WTC11 (cell line): ENCODE measurements at regions not wholly inside any gene's neighbourhood (a gene's known extent, or its start where the extent isn't known, plus 50 kb on each side); places are given as distances from the start of the nearest gene placed in this dataset.

Source experiments
- ATAC-seq: fragments of 200-7000 bp; cut with Tn5 transposase; 2 replicates; pipeline ENCODE4 v1.10.0; 2021; ENCODE audit warnings: mild to moderate bottlenecking, moderate library complexity
- CTCF ChIA-PET: fragments of 300-600 bp; sonication (Branson Sonifier 250); formaldehyde crosslinking; loops from one replicate; lab custom pipeline; 2021; ENCODE audit warnings: antibody characterized with exemption; lab: Charles Lee
- POLR2A ChIA-PET: fragments of 350-600 bp; sonication (Branson Sonifier 250); formaldehyde crosslinking; loops from one replicate; lab custom pipeline; 2021; ENCODE audit warnings: antibody characterized with exemption; lab: Charles Lee
- DNase-seq: peaks from one replicate; pipeline ENCODE4 v3.0.0; 2021; ENCODE audit warnings: low spot score
- H3K27ac Mint-ChIP-seq: 2 replicates; pipeline ENCODE4 v1.8.0; 2021; ENCODE audit warnings: mixed read lengths
- H3K27me3 Mint-ChIP-seq: 2 replicates; pipeline ENCODE4 v1.8.0; 2021; ENCODE audit warnings: low read depth, mild to moderate bottlenecking, moderate library complexity, mixed read lengths
- H3K36me3 Mint-ChIP-seq: 2 replicates; pipeline ENCODE4 v1.8.0; 2021; ENCODE audit warnings: mixed read lengths
- H3K4me1 Mint-ChIP-seq: 2 replicates; pipeline ENCODE4 v1.8.0; 2022; ENCODE audit warnings: mixed read lengths
- H3K4me3 Mint-ChIP-seq: 2 replicates; pipeline ENCODE4 v1.8.0; 2021; ENCODE audit warnings: mild to moderate bottlenecking, moderate library complexity, mixed read lengths
- H3K9me3 Mint-ChIP-seq: 2 replicates; pipeline ENCODE4 v1.8.0; 2021; ENCODE audit warnings: mixed read lengths
- ELF4 ChIP-seq: sonication (generic); formaldehyde crosslinking; IDR thresholded peaks from 2 replicates; pipeline ENCODE4 v1.8.1; 2022; ENCODE audit warnings: low read depth, mild to moderate bottlenecking, moderate library complexity, missing genetic modification reagents
- ETV6 ChIP-seq: sonication (generic); formaldehyde crosslinking; IDR thresholded peaks from 2 replicates; pipeline ENCODE4 v1.8.1; 2022; ENCODE audit warnings: mild to moderate bottlenecking, missing genetic modification reagents
- FOXK1 ChIP-seq: sonication (generic); formaldehyde crosslinking; IDR thresholded peaks from 2 replicates; pipeline ENCODE4 v1.8.0; 2022; ENCODE audit warnings: mild to moderate bottlenecking, moderate library complexity, missing genetic modification reagents
- FOXP1 ChIP-seq: sonication (generic); formaldehyde crosslinking; IDR thresholded peaks from 2 replicates; pipeline ENCODE4 v1.8.0; 2022; ENCODE audit warnings: missing genetic modification reagents, mild to moderate bottlenecking, moderate library complexity, borderline replicate concordance
- GTF2I ChIP-seq: fragments of 250-450 bp; sonication (Bioruptor Pico); conservative IDR thresholded peaks from 2 replicates; pipeline ENCODE4 v1.4.0; 2021; ENCODE audit warnings: mild to moderate bottlenecking
- MAX ChIP-seq: sonication (generic); formaldehyde crosslinking; IDR thresholded peaks from 2 replicates; pipeline ENCODE4 v1.8.0; 2022; ENCODE audit warnings: mild to moderate bottlenecking, missing genetic modification reagents
- SP1 ChIP-seq: sonication (generic); formaldehyde crosslinking; conservative IDR thresholded peaks from 2 replicates; pipeline ENCODE4 v1.8.1; 2022; ENCODE audit warnings: missing genetic modification reagents
- ZNF281 ChIP-seq: sonication (generic); formaldehyde crosslinking; IDR thresholded peaks from 2 replicates; pipeline ENCODE4 v1.8.0; 2023; ENCODE audit warnings: mild to moderate bottlenecking, missing genetic modification reagents
- TF ChIP-seq, protein P1 (sequence below): fragments of 200-600 bp; IDR thresholded peaks from 2 replicates; pipeline ENCODE4 v1.8.0; 2022; ENCODE audit warnings: antibody characterized with exemption
- TF ChIP-seq, protein P2 (sequence below): sonication (generic); formaldehyde crosslinking; IDR thresholded peaks from 2 replicates; pipeline ENCODE4 v1.8.0; 2023; ENCODE audit warnings: missing genetic modification reagents, mild to moderate bottlenecking, borderline replicate concordance

DNA sequence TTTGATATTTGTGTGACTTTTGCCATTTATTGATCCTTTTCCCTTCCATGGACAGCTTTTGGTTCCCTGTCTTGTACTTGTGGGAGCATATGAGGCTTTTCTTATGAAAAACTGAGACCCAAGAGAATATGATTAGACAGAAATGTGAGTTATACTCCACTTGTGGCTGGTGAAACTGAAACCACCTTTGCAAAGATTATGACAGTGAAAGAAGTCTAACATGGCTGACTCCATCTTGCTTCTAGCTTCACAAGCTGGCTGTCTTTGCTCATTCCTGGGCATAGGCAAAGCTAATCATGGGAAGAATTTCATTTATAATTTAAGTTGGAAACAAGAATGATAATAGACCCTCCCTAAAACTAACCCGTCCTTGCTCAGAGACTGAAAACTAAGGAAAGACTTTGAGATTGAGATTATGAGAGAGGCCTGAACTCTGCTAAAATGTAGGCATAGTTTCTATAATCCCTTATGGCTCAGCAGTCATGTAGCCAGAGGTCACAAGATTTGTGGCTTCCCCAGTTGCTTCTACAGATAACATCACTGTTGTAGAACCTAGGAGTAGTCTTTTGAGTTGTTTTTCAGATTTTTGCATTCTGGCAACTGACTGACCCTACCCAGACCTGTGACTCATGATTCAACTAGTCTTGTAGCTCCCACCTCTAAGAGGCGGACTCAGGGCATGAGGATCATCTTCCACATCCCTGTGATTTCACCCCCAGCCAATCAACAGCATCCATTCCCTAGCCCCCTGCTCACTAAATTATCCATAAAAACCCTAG, 50.9 kb upstream of the CD2AP start:
- H3K36me3 Mint-ChIP-seq, result peaks cover 35% of the 10 kb centered on the region
- DNase-seq (no peak), ATAC-seq (no peak)
- H3K4me3 Mint-ChIP-seq, result no peak overlapping the region
- ChIA-PET POLR2A (no interaction called here), CTCF (no interaction called here)
- H3K27ac Mint-ChIP-seq, result no peak overlapping the region
- H3K4me1 Mint-ChIP-seq, result peaks cover 39% of the 10 kb centered on the region
- no peak for TF ChIP-seq SP1 (CRISPR knock-in tag)
- no peak for TF ChIP-seq MAX
- TF ChIP-seq ELF4 (CRISPR knock-in tag), result no peak
- TF ChIP-seq GTF2I (CRISPR knock-in tag), result no peak
- no peak for TF ChIP-seq FOXP1 (CRISPR knock-in tag)
- TF ChIP-seq, protein P1, sequence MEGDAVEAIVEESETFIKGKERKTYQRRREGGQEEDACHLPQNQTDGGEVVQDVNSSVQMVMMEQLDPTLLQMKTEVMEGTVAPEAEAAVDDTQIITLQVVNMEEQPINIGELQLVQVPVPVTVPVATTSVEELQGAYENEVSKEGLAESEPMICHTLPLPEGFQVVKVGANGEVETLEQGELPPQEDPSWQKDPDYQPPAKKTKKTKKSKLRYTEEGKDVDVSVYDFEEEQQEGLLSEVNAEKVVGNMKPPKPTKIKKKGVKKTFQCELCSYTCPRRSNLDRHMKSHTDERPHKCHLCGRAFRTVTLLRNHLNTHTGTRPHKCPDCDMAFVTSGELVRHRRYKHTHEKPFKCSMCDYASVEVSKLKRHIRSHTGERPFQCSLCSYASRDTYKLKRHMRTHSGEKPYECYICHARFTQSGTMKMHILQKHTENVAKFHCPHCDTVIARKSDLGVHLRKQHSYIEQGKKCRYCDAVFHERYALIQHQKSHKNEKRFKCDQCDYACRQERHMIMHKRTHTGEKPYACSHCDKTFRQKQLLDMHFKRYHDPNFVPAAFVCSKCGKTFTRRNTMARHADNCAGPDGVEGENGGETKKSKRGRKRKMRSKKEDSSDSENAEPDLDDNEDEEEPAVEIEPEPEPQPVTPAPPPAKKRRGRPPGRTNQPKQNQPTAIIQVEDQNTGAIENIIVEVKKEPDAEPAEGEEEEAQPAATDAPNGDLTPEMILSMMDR, result no peak
- TF ChIP-seq ZNF281, result no peak
- no peaks in the 10 kb centered on the region for H3K27me3 Mint-ChIP-seq
- peaks cover 34% of the 10 kb centered on the region for H3K9me3 Mint-ChIP-seq

- Mint-ChIP-seq H3K9me3 (peaks cover 34% of the 10 kb centered on the region), H3K27me3 (no peaks in the 10 kb centered on the region), H3K27ac (peak overlapping the region; percentile 1; the same call in 1 of the 2 replicates), H3K4me1 (peaks cover 43% of the 10 kb centered on the region), H3K4me3 (no peak overlapping the region), H3K36me3 (peaks cover 35% of the 10 kb centered on the region)
- POLR2A ChIA-PET, result interaction anchor here (1.8 kb wide), 1 partner anchor 50 kb away, joined by 7 read pairs; the partner anchor contains the start of gene CD2AP
- CTCF ChIA-PET, result interaction anchor here (1.0 to 1.5 kb wide), 2 partner anchors 14 to 50 kb away, joined by 3 to 6 read pairs; partner anchors contain the start of gene CD2AP
- ATAC-seq, result no peak
- TF ChIP-seq, protein P2, sequence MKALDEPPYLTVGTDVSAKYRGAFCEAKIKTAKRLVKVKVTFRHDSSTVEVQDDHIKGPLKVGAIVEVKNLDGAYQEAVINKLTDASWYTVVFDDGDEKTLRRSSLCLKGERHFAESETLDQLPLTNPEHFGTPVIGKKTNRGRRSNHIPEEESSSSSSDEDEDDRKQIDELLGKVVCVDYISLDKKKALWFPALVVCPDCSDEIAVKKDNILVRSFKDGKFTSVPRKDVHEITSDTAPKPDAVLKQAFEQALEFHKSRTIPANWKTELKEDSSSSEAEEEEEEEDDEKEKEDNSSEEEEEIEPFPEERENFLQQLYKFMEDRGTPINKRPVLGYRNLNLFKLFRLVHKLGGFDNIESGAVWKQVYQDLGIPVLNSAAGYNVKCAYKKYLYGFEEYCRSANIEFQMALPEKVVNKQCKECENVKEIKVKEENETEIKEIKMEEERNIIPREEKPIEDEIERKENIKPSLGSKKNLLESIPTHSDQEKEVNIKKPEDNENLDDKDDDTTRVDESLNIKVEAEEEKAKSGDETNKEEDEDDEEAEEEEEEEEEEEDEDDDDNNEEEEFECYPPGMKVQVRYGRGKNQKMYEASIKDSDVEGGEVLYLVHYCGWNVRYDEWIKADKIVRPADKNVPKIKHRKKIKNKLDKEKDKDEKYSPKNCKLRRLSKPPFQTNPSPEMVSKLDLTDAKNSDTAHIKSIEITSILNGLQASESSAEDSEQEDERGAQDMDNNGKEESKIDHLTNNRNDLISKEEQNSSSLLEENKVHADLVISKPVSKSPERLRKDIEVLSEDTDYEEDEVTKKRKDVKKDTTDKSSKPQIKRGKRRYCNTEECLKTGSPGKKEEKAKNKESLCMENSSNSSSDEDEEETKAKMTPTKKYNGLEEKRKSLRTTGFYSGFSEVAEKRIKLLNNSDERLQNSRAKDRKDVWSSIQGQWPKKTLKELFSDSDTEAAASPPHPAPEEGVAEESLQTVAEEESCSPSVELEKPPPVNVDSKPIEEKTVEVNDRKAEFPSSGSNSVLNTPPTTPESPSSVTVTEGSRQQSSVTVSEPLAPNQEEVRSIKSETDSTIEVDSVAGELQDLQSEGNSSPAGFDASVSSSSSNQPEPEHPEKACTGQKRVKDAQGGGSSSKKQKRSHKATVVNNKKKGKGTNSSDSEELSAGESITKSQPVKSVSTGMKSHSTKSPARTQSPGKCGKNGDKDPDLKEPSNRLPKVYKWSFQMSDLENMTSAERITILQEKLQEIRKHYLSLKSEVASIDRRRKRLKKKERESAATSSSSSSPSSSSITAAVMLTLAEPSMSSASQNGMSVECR (CRISPR knock-in tag), result no peak
- TF ChIP-seq FOXK1, result no peak
- no peak for TF ChIP-seq ETV6 (CRISPR knock-in tag)
- DNase-seq, result no peak
These were observed 49.9 kb upstream of the CD2AP start for GRCh38 chr6:47427680-47428079.
